Spleen (tissue), 11 donors: ENCODE measurements at regions not wholly inside any gene's neighbourhood (a gene's known extent, or its start where the extent isn't known, plus 50 kb on each side); places are given as distances from the start of the nearest gene placed in this dataset.
"Not testable (repeated sequence)": the region's sequence is repeated elsewhere in the genome, so short reads cannot be mapped to it uniquely, and the experiment has no call there.

Experiments used
- DNase-seq: peaks from one replicate; pipeline ENCODE4 v3.0.0-alpha.2; 2020
- H3K27ac ChIP-seq, 8 donors: fragments of 200-600 bp; sonication (generic) in 7 of 8; 1 replicate in 4 of 8; 2 replicates in 4 of 8; pipeline versions ENCODE4 v1.5.0 to v1.8.0; 2016 to 2021; ENCODE audit warnings: inconsistent platforms in 4 of 8, mild to moderate bottlenecking in 4 of 8, moderate library complexity in 1 of 8
- H3K27me3 ChIP-seq, 7 donors: fragments of 200-600 bp; sonication (generic) in 6 of 7; replicated peaks in 1 of 7; 1 replicate in 4 of 7; 2 replicates in 3 of 7; pipeline versions ENCODE4 v1.5.0 to v1.8.0; 2016 to 2021; ENCODE audit warnings: inconsistent platforms in 3 of 7, mild to moderate bottlenecking in 1 of 7
- H3K36me3 ChIP-seq, 6 donors: fragments of 200-600 bp; sonication (generic) in 5 of 6; 1 replicate in 4 of 6; 2 replicates in 2 of 6; pipeline versions ENCODE4 v1.5.0 to v1.8.0; 2016 to 2021; ENCODE audit warnings: inconsistent platforms in 2 of 6
- H3K4me1 ChIP-seq, 6 donors: fragments of 200-600 bp; sonication (generic) in 5 of 6; 1 replicate in 3 of 6; 2 replicates in 3 of 6; pipeline versions ENCODE4 v1.5.0 to v1.8.0; 2016 to 2021; ENCODE audit warnings: inconsistent platforms in 3 of 6
- H3K4me3 ChIP-seq, 8 donors: fragments of 200-600 bp; sonication (generic) in 7 of 8; 1 replicate in 4 of 8; 2 replicates in 4 of 8; pipeline versions ENCODE4 v1.5.0 to v1.8.0; 2016 to 2021; ENCODE audit warnings: inconsistent platforms in 4 of 8, mild to moderate bottlenecking in 4 of 8, moderate library complexity in 2 of 8
- H3K9me3 ChIP-seq, 8 donors: fragments of 200-600 bp; sonication (generic) in 7 of 8; 1 replicate in 4 of 8; 2 replicates in 4 of 8; pipeline versions ENCODE4 v1.5.0 to v1.8.0; 2016 to 2021; ENCODE audit warnings: inconsistent platforms in 4 of 8
- POLR2A ChIP-seq, 3 donors: fragments of 450-650 bp; IDR thresholded peaks; one replicate each; pipeline ENCODE4 v1.5.1; 2017; ENCODE audit warnings: antibody characterized with exemption in 3 of 3, mild to moderate bottlenecking in 1 of 3
- POLR2AphosphoS5 ChIP-seq, 3 donors: sonication (generic); formaldehyde crosslinking; IDR thresholded peaks; one replicate each; pipeline ENCODE4 v1.5.1; 2017; ENCODE audit warnings: antibody characterized with exemption in 3 of 3
- WGBS, 5 donors: extraction: QIAGEN DNeasy Blood & Tissue Kit in 3 of 5; methylation state at CpG; one replicate each; pipeline versions ENCODE4 v1.1.5 to v1.1.7; 2013 to 2018; 5-methylcytosine and 5-hydroxymethylcytosine counted together
- intact Hi-C: fragments of 100-400 bp; cut with DNase I; formaldehyde crosslinking; loops from one replicate; pipeline ENCODE4 v1.15.0; 2023; ENCODE audit warnings: low total_unique reads
- TF ChIP-seq, protein P1 (sequence below), 11 experiments: fragments of 200-600 bp in 7 of 11; fragments of 450-650 bp in 4 of 11; sonication (generic) in 4 of 11; IDR thresholded peaks in 8 of 11; conservative IDR thresholded peaks in 3 of 11; 1 replicate in 7 of 11; 2 replicates in 4 of 11; pipeline versions ENCODE4 v1.4.0 to v1.8.0; 2016 to 2021; ENCODE audit warnings: antibody characterized with exemption in 11 of 11, inconsistent platforms in 4 of 11, mild to moderate bottlenecking in 1 of 11
- donor health status: healthy with polysubstance abuse.
- donor health status: DM: no; HTN: no; CAD: no; lungs with moderate emphysema.
- donor health status: DM: no; HTN: no; CAD: no.
- donor health status: Bipolar disorder and iron deficiency.
- donor health status: healthy.
- donor health status: DM: no; HTN: no; CAD: no.
- donor health status: DM: yes; HTN: yes; CAD: no.

DNA sequence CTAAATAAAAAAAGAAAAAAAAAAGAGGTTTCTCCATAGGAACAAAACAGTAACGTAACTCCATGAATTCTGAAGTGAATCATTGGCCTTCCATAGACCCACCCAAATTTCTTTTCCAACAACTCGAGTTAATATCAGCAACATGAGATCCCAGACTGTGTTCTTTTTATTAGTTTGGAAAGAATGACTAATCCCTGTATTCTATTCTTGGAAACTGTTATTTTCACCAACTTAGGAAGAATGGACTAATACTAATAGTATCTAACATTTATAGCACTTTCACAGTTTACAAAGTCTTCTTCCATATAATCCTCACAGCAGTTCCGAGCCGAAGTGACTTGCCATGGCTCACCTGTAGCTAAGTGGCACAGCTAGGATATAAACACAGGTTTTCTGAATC, 72.7 kb upstream of the SLC4A7 start:
- TF ChIP-seq POLR2A (IDR thresholded peaks at IDR 0.05) (no peak), POLR2AphosphoS5 (IDR thresholded peaks at IDR 0.05) (no peak)
- TF ChIP-seq, protein P1, sequence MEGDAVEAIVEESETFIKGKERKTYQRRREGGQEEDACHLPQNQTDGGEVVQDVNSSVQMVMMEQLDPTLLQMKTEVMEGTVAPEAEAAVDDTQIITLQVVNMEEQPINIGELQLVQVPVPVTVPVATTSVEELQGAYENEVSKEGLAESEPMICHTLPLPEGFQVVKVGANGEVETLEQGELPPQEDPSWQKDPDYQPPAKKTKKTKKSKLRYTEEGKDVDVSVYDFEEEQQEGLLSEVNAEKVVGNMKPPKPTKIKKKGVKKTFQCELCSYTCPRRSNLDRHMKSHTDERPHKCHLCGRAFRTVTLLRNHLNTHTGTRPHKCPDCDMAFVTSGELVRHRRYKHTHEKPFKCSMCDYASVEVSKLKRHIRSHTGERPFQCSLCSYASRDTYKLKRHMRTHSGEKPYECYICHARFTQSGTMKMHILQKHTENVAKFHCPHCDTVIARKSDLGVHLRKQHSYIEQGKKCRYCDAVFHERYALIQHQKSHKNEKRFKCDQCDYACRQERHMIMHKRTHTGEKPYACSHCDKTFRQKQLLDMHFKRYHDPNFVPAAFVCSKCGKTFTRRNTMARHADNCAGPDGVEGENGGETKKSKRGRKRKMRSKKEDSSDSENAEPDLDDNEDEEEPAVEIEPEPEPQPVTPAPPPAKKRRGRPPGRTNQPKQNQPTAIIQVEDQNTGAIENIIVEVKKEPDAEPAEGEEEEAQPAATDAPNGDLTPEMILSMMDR (IDR thresholded peaks at IDR 0.05 in 8 of 11, conservative IDR thresholded peaks at IDR 0.05 in 3 of 11) = no peak
- 86 to 94% (median 90%) methylated on average over 4 of the region's 4 CpGs for WGBS, 5 donors
- Histone ChIP-seq H3K4me3 (no peak overlapping the region), H3K27me3 (no peaks in the 10 kb centered on the region), H3K9me3 (no peaks in the 10 kb centered on the region), H3K27ac (no peak overlapping the region), H3K36me3 (no peaks in the 10 kb centered on the region), H3K4me1 (peaks cover 0 to 15% (median 2%) of the 10 kb centered on the region in 6 donors)
- no peak for DNase-seq
- intact Hi-C loops = no loop called here

DNA sequence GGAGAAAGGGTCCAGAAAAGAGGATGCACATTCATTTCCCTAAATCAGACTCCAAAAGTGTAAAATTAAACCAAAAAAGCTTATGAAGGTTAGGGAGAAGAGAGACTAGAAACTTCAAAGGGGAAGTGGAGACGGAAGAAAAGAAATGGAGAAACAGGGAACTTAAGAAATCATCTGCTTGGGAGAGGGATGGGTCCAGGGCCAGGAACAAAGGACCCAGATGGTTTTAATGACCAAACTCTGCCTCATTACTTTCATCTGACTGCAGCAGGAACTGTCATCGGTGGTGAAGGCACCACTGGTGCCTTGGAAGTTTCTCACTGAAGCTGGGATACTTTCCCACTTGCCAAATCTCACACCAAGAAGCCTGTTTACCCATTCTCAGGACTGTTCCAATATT, 70.5 kb upstream of the SLC4A7 start:
- H3K4me1 ChIP-seq = peaks cover 0 to 6% (median 0%) of the 10 kb centered on the region in 6 donors
- DNase-seq = no peak
- intact Hi-C loops = no loop called here
- no peaks in the 10 kb centered on the region for H3K9me3 ChIP-seq
- 31 to 57% (median 43%) methylated on average over 2 of the region's 2 CpGs for WGBS, 5 donors
- H3K27ac ChIP-seq = no peak overlapping the region
- no peak overlapping the region for H3K4me3 ChIP-seq
- TF ChIP-seq POLR2AphosphoS5 (IDR thresholded peaks at IDR 0.05) = no peak
- TF ChIP-seq POLR2A (IDR thresholded peaks at IDR 0.05) = no peak
- TF ChIP-seq, protein P1 (IDR thresholded peaks at IDR 0.05 in 8 of 11, conservative IDR thresholded peaks at IDR 0.05 in 3 of 11) = no peak
- H3K27me3 ChIP-seq = no peaks in the 10 kb centered on the region
- no peaks in the 10 kb centered on the region for H3K36me3 ChIP-seq

DNA sequence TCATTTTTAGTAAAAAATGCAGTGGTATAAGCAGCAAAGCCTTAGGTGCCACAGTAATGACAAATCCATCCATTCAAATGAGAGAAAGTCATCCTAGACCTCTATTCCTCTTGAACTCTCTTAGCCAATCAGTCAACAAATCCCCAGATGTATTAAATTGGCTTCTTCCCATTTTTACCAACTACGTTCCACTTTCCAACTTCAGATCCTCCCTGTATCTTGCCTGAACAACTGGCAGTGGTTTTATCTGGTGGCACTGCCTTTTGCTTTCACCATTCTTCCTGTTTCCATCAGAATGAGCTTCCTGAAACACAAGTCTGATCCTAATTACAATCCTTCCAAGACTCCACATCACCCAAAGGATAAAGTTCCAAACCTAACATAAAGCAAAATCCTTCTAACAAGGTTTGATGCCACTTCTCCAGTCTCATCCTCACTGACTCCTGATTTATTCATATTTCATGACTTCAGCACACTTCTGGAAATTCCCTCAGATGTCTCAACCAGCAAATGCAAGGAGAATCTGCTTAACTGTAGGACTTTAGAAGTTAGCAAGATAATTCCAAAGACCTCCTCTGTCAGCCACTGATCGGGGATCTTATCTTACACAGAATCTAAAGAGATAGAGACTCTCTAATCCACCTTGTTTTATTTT, 69.8 kb upstream of the SLC4A7 start:
- Histone ChIP-seq H3K9me3 (no peaks in the 10 kb centered on the region), H3K27ac (no peak overlapping the region), H3K27me3 (no peaks in the 10 kb centered on the region), H3K36me3 (no peaks in the 10 kb centered on the region), H3K4me1 (no peaks in the 10 kb centered on the region), H3K4me3 (no peak overlapping the region)
- 55 to 83% (median 73%) methylated on average over 2 of the region's 2 CpGs for WGBS, 5 donors
- TF ChIP-seq POLR2AphosphoS5 (IDR thresholded peaks at IDR 0.05) = no peak
- TF ChIP-seq, protein P1 (IDR thresholded peaks at IDR 0.05 in 8 of 11, conservative IDR thresholded peaks at IDR 0.05 in 3 of 11) = no peak
- TF ChIP-seq POLR2A (IDR thresholded peaks at IDR 0.05) = no peak
- DNase-seq = no peak
- intact Hi-C loops = no loop called here

DNA sequence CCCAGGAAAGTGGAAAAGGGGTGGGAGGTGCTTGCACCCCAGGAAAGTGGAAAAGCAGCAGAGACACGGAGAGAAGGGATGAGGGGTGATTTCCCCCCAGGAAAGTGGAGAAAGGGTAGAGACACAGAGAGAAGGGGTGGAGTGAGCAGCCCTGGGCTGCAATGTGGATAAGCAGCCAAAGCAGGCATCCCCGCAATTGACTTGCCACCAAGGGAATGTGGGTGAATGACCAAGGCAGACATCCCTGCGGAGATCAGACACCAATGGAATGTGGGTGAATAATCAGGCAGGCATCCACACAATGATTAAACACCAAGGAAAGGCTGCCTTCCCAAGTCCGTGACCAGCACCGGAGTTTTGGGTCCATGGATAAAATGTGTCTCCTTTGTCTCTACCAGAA, 68.5 kb upstream of the SLC4A7 start:
- H3K9me3 ChIP-seq, DNase-seq, H3K27ac ChIP-seq, H3K27me3 ChIP-seq, H3K4me1 ChIP-seq, H3K36me3 ChIP-seq, H3K4me3 ChIP-seq, intact Hi-C loops: not testable (repeated sequence)
- 84 to 97% (median 91%) methylated on average over 5 of the region's 5 CpGs for WGBS, 5 donors

DNA sequence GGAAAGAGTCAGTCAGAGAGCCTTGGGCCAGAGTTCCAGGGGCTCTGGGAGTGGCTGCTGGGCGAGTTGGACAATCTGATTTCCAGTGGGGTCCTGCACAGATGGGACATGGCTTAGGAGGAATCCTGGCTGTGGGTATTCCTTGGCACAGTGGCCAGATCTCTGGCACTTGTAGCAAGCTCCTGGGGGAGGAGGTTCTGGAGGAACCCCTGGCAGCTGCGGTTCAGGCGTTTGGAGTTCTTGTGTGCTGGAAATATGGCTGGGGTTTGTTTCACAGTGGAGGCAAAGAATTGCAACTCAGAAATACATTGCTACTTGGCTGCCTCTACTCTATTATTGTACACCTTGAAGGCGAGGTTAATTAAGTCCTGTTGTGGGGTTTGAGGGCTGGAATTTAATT, 67.2 kb upstream of the SLC4A7 start:
- H3K36me3 ChIP-seq, H3K27me3 ChIP-seq, H3K27ac ChIP-seq, DNase-seq, H3K4me1 ChIP-seq, intact Hi-C loops, H3K4me3 ChIP-seq, H3K9me3 ChIP-seq: not testable (repeated sequence)
- WGBS, 5 donors = 87 to 93% (median 90%) methylated on average over 3 to 4 of the region's 4 CpGs
